ENCODE measurements at regions not wholly inside any gene's neighbourhood (a gene's known extent, or its start where the extent isn't known, plus 50 kb on each side); places are given as distances from the start of the nearest gene placed in this dataset.

- TF ChIP-seq CTCF (IDR thresholded peaks at IDR 0.05), result no peak
- no peak for TF ChIP-seq EZH2phosphoT487 (IDR thresholded peaks at IDR 0.05)
Observed at GRCh38 chr11:23586173-23586572, 725.9 kb upstream of the CCDC179 start.

All from neural progenitor cell (in vitro differentiated cells).